ENCODE measurements at regions not wholly inside any gene's neighbourhood (a gene's known extent, or its start where the extent isn't known, plus 50 kb on each side); places are given as distances from the start of the nearest gene placed in this dataset.
A peak's percentile ranks its signal among the peaks of the same experiment; 100 is the strongest.

DNA sequence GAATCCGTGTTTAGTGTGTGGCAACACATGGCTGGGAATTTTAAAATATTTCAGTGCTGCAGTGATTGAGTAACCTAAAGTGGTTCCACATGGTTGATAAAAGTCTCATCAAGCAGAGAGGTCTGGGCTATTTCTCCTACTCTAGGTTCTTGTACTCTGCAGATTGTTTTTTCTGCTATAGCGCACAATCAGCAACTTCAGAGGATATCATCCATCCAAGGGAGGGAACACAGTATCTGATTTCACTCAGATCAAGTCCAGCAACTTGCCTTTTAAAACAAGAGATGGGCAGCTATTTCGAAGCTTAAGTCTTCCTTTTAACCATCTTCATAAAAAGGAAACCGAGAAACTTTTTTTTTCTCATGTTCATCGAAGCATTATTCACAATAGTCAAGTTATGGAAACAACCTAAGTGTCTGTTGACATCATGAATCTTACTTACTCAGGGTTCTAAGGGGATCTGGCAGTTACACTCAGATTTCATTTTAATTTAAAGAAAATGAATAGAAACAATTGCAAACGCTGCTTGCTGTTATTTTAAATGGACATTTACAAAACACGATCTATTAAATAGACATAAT is 172.7 kb upstream of the TRIB2 start:
- ATAC-seq (ENCODE audit: insufficient read depth, low FRiP score) (no peak), DNase-seq (peak in 2 of 3 donors; percentile 19 to 43)
- Histone ChIP-seq H3K4me3 (no peak overlapping the region), H3K4me1 (ENCODE audit: control insufficient read depth in 5 of 5, insufficient read depth in 5 of 5, low read length in 5 of 5) (peaks cover 0 to 5% (median 0%) of the 10 kb centered on the region in 5 donors), H3K9me3 (ENCODE audit: control insufficient read depth in 4 of 4, insufficient read depth in 3 of 4, low read length in 3 of 4) (no peaks in the 10 kb centered on the region), H3K36me3 (ENCODE audit: control insufficient read depth in 4 of 4, insufficient read depth in 4 of 4, low read length in 4 of 4) (no peaks in the 10 kb centered on the region), H3K27ac (ENCODE audit: low read depth in 1 of 2, low read length in 1 of 2) (peak overlapping the region in 1 of 2 donors; percentile 21), H3K9ac (ENCODE audit: insufficient read depth in 1 of 2, low read length in 2 of 2) (no peak overlapping the region), H3K27me3 (ENCODE audit: control insufficient read depth in 3 of 3, insufficient read depth in 3 of 3, low read length in 2 of 3) (no peaks in the 10 kb centered on the region)
- WGBS, 2 donors, result 77 to 85% methylated on average over 7 of the region's 7 CpGs
- TF ChIP-seq, protein P1, sequence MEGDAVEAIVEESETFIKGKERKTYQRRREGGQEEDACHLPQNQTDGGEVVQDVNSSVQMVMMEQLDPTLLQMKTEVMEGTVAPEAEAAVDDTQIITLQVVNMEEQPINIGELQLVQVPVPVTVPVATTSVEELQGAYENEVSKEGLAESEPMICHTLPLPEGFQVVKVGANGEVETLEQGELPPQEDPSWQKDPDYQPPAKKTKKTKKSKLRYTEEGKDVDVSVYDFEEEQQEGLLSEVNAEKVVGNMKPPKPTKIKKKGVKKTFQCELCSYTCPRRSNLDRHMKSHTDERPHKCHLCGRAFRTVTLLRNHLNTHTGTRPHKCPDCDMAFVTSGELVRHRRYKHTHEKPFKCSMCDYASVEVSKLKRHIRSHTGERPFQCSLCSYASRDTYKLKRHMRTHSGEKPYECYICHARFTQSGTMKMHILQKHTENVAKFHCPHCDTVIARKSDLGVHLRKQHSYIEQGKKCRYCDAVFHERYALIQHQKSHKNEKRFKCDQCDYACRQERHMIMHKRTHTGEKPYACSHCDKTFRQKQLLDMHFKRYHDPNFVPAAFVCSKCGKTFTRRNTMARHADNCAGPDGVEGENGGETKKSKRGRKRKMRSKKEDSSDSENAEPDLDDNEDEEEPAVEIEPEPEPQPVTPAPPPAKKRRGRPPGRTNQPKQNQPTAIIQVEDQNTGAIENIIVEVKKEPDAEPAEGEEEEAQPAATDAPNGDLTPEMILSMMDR (IDR thresholded peaks at IDR 0.05; ENCODE audit: control extremely low read depth, extremely low read depth), result no peak

DNA sequence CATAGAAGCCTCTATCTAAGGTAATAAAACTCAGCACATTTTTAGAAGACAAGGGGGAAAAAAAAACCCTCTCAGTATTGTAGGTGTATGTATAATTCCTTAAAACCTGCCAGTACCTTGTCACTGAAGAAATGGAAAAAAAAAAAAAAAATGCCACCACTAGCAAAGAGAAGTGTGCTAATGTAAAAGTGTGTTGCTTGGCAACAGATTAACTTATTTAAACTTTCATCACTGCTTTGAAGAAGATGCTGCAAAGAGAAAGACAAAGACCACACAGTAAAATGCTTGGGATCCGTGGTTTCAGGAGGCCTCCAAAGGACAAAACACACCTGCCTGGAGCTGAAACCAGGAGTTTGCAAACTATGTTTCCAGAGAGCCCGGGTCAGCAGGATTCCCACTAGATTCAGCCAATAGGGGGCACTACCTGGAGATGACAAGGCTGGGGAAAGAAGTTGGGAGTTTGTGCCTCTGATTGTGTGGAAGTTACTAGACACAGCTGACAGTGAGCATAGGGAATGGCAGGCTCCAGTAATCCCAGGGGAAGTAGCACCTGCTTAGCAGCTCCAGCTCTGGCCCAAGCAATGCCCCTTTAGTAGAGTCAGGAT is 169.1 kb upstream of the TRIB2 start:
- Histone ChIP-seq H3K9ac (ENCODE audit: insufficient read depth in 1 of 2, low read length in 2 of 2) (no peak overlapping the region), H3K27ac (ENCODE audit: low read depth in 1 of 2, low read length in 1 of 2) (no peak overlapping the region), H3K36me3 (ENCODE audit: control insufficient read depth in 4 of 4, insufficient read depth in 4 of 4, low read length in 4 of 4) (no peaks in the 10 kb centered on the region), H3K4me1 (ENCODE audit: control insufficient read depth in 5 of 5, insufficient read depth in 5 of 5, low read length in 5 of 5) (peaks cover 0 to 5% (median 0%) of the 10 kb centered on the region in 5 donors), H3K27me3 (ENCODE audit: control insufficient read depth in 3 of 3, insufficient read depth in 3 of 3, low read length in 2 of 3) (no peaks in the 10 kb centered on the region), H3K4me3 (no peak overlapping the region), H3K9me3 (ENCODE audit: control insufficient read depth in 4 of 4, insufficient read depth in 3 of 4, low read length in 3 of 4) (no peaks in the 10 kb centered on the region)
- no peak for DNase-seq
- ATAC-seq (ENCODE audit: insufficient read depth, low FRiP score), result no peak
- WGBS, 2 donors, result 83 to 97% methylated on average over 2 of the region's 2 CpGs
- TF ChIP-seq, protein P1 (IDR thresholded peaks at IDR 0.05; ENCODE audit: control extremely low read depth, extremely low read depth), result no peak

DNA sequence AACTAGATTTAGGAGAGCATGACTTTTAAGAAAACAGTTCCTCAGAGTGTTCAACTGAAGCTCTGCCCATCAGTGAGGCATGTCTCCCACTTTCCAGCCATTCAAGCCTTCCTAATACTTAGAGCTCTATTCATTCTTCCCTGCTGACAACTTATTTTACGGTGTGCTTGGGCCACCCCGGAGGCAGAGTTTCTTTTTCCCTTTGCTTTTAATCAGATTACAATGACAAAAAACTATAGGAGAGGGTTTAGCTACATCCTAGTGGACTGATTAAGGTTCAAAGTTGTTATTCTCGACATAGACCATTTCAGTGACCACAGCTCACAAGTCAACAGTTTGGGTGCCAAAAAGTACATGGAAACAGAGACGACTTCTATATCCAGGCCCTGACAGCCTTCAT is 167.8 kb upstream of the TRIB2 start:
- Histone ChIP-seq H3K27ac (ENCODE audit: low read depth in 1 of 2, low read length in 1 of 2) (no peak overlapping the region), H3K4me3 (no peak overlapping the region), H3K27me3 (ENCODE audit: control insufficient read depth in 3 of 3, insufficient read depth in 3 of 3, low read length in 2 of 3) (no peaks in the 10 kb centered on the region), H3K9me3 (ENCODE audit: control insufficient read depth in 4 of 4, insufficient read depth in 3 of 4, low read length in 3 of 4) (no peaks in the 10 kb centered on the region), H3K9ac (ENCODE audit: insufficient read depth in 1 of 2, low read length in 2 of 2) (no peak overlapping the region), H3K36me3 (ENCODE audit: control insufficient read depth in 4 of 4, insufficient read depth in 4 of 4, low read length in 4 of 4) (no peaks in the 10 kb centered on the region), H3K4me1 (ENCODE audit: control insufficient read depth in 5 of 5, insufficient read depth in 5 of 5, low read length in 5 of 5) (peaks cover 0 to 5% (median 0%) of the 10 kb centered on the region in 5 donors)
- no peak for ATAC-seq (ENCODE audit: insufficient read depth, low FRiP score)
- 91 to 93% methylated on average over 4 of the region's 4 CpGs for WGBS, 2 donors
- TF ChIP-seq, protein P1 (IDR thresholded peaks at IDR 0.05; ENCODE audit: control extremely low read depth, extremely low read depth), result no peak
- no peak for DNase-seq

All from lung (tissue), 11 donors.